GM19025 (cell line): ENCODE measurements at regions not wholly inside any gene's neighbourhood (a gene's known extent, or its start where the extent isn't known, plus 50 kb on each side); places are given as distances from the start of the nearest gene placed in this dataset.
"Not testable (repeated sequence)": the region's sequence is repeated elsewhere in the genome, so short reads cannot be mapped to it uniquely, and the experiment has no call there.

Experiments used
- ATAC-seq: cut with Tn5 transposase; IDR thresholded peaks from one replicate; pipeline ENCODE4 v1.9.1; 2021; ENCODE audit warnings: mild to moderate bottlenecking, low read depth, moderate library complexity; ENCODE audit not compliant: unreplicated experiment

- ATAC-seq = no peak
Observed at GRCh38 chr3:115251509-115251908, 104.4 kb upstream of the ZBTB20 start.

- ATAC-seq = no peak
Observed at GRCh38 chr3:115252679-115253078, 105.6 kb upstream of the ZBTB20 start.

GRCh38 chr3:115254492-115255196, 107.6 kb upstream of the ZBTB20 start:
- ATAC-seq = no peak

- ATAC-seq = no peak
Observed at GRCh38 chr3:115255197-115255585, 108.1 kb upstream of the ZBTB20 start.

GRCh38 chr3:115270849-115271248, 123.8 kb upstream of the ZBTB20 start:
- no peak for ATAC-seq

- no peak for ATAC-seq
Observed at GRCh38 chr3:115272036-115272824, 125.1 kb upstream of the ZBTB20 start.

- no peak for ATAC-seq
Observed at GRCh38 chr3:115275896-115276295, 128.8 kb upstream of the ZBTB20 start.

- ATAC-seq = no peak
Observed at GRCh38 chr3:115279939-115280338, 132.9 kb upstream of the ZBTB20 start.

GRCh38 chr3:115280506-115280905, 133.4 kb upstream of the ZBTB20 start:
- ATAC-seq = no peak

- ATAC-seq = no peak
Observed at GRCh38 chr3:115281697-115282675, 134.9 kb upstream of the ZBTB20 start.

GRCh38 chr3:115284980-115285379, 137.9 kb upstream of the ZBTB20 start:
- no peak for ATAC-seq

- ATAC-seq = no peak
Observed at GRCh38 chr3:115286529-115287197, 139.6 kb upstream of the ZBTB20 start.

- no peak for ATAC-seq
Observed at GRCh38 chr3:115287198-115287597, 140.1 kb upstream of the ZBTB20 start.

GRCh38 chr3:115292131-115292530, 145.0 kb upstream of the ZBTB20 start:
- ATAC-seq = no peak

- no peak for ATAC-seq
Observed at GRCh38 chr3:115292677-115293165, 145.6 kb upstream of the ZBTB20 start.

- ATAC-seq = no peak
Observed at GRCh38 chr3:115293321-115293720, 146.2 kb upstream of the ZBTB20 start.

GRCh38 chr3:115301364-115301860, 154.3 kb upstream of the ZBTB20 start:
- ATAC-seq = no peak

GRCh38 chr3:115317953-115318352, 170.9 kb upstream of the ZBTB20 start:
- not testable (repeated sequence) for ATAC-seq

- no peak for ATAC-seq
Observed at GRCh38 chr3:115321400-115321805, 174.3 kb upstream of the ZBTB20 start.

GRCh38 chr3:115322901-115323300, 175.8 kb upstream of the ZBTB20 start:
- ATAC-seq = no peak
